Bronchial epithelial cell (primary cell): ENCODE measurements at regions not wholly inside any gene's neighbourhood (a gene's known extent, or its start where the extent isn't known, plus 50 kb on each side); places are given as distances from the start of the nearest gene placed in this dataset.

ENCODE experiments used
- DNase-seq: peaks from one replicate; pipeline ENCODE4 v3.0.0-alpha.2; 2010; ENCODE audit warnings: low read depth
- FAIRE-seq: peaks from 2 replicates; lab custom pipeline; 2011; peaks lifted over from hg19 to GRCh38; lab: Jason Lieb, UNC
- H3K27me3 ChIP-seq: 2 replicates; pipeline ENCODE4 v1.5.1; 2011; ENCODE audit warnings: low read length; ENCODE audit not compliant: control insufficient read depth, insufficient read depth
- H3K36me3 ChIP-seq: 2 replicates; pipeline ENCODE4 v1.5.1; 2011; ENCODE audit warnings: low read length; ENCODE audit not compliant: control insufficient read depth, insufficient read depth
- H3K4me3 ChIP-seq: 2 replicates; pipeline ENCODE4 v1.5.1; 2011; ENCODE audit warnings: mild to moderate bottlenecking, low read depth, low read length, control low read depth
- CTCF ChIP-seq: IDR thresholded peaks from 2 replicates; pipeline ENCODE4 v1.5.1; 2011; ENCODE audit warnings: mild to moderate bottlenecking, moderate library complexity, low read length, control low read depth, inconsistent platforms; ENCODE audit not compliant: insufficient read depth, severe bottlenecking

- Histone ChIP-seq H3K27me3 (peaks cover 1% of the 10 kb centered on the region), H3K4me3 (no peak overlapping the region), H3K36me3 (no peaks in the 10 kb centered on the region)
- DNase-seq, result no peak
- TF ChIP-seq CTCF, result no peak
- no peak for FAIRE-seq
These were observed 69.7 kb downstream of the CMAS start for GRCh38 chr12:22115711-22116110.

GRCh38 chr12:22116376-22116775 is 70.4 kb downstream of the CMAS start:
- FAIRE-seq, result peak; percentile 55
- no peak overlapping the region for H3K4me3 ChIP-seq
- peaks cover 1% of the 10 kb centered on the region for H3K27me3 ChIP-seq
- DNase-seq, result no peak
- TF ChIP-seq CTCF, result no peak
- H3K36me3 ChIP-seq, result no peaks in the 10 kb centered on the region

GRCh38 chr12:22117563-22118237 is 71.7 kb downstream of the CMAS start:
- no peak for TF ChIP-seq CTCF
- Histone ChIP-seq H3K36me3 (no peaks in the 10 kb centered on the region), H3K4me3 (no peak overlapping the region), H3K27me3 (peaks cover 1% of the 10 kb centered on the region)
- DNase-seq, result no peak
- FAIRE-seq, result no peak

- TF ChIP-seq CTCF, result no peak
- FAIRE-seq, result no peak
- no peak for DNase-seq
- peaks cover 1% of the 10 kb centered on the region for H3K27me3 ChIP-seq
- H3K36me3 ChIP-seq, result no peaks in the 10 kb centered on the region
- no peak overlapping the region for H3K4me3 ChIP-seq
These were observed 72.3 kb downstream of the CMAS start for GRCh38 chr12:22118238-22118790.

- FAIRE-seq, result no peak
- Histone ChIP-seq H3K4me3 (no peak overlapping the region), H3K36me3 (no peaks in the 10 kb centered on the region), H3K27me3 (peaks cover 1% of the 10 kb centered on the region)
- no peak for DNase-seq
- TF ChIP-seq CTCF, result peak; percentile 61
These were observed 75.2 kb downstream of the CMAS start for GRCh38 chr12:22121224-22121623.

GRCh38 chr12:22122359-22122758 is 76.3 kb downstream of the CMAS start:
- H3K27me3 ChIP-seq, result no peaks in the 10 kb centered on the region
- no peaks in the 10 kb centered on the region for H3K36me3 ChIP-seq
- FAIRE-seq (no peak), DNase-seq (no peak)
- no peak for TF ChIP-seq CTCF
- H3K4me3 ChIP-seq, result no peak overlapping the region
